ENCODE measurements at regions not wholly inside any gene's neighbourhood (a gene's known extent, or its start where the extent isn't known, plus 50 kb on each side); places are given as distances from the start of the nearest gene placed in this dataset.

GRCh38 chr10:10589540-10590303 lies 427.9 kb upstream of the CELF2 start:
- POLR2A ChIA-PET, result no interaction called here
- Histone ChIP-seq H3K9me3 (ENCODE audit: control insufficient read depth, insufficient read depth, low read length) (no peaks in the 10 kb centered on the region), H3K27ac (ENCODE audit: low read depth, low read length) (no peak overlapping the region), H3K4me3 (ENCODE audit: low read depth, low read length) (no peak overlapping the region), H3K27me3 (ENCODE audit: control insufficient read depth, insufficient read depth, low read length) (no peaks in the 10 kb centered on the region)
- no peak for TF ChIP-seq CTCF (IDR thresholded peaks at IDR 0.05; ENCODE audit: low read depth, low read length)
- peak; percentile 72 for DNase-seq (ENCODE audit: low read depth, low spot score)
- CTCF ChIA-PET, result no interaction called here

DNA sequence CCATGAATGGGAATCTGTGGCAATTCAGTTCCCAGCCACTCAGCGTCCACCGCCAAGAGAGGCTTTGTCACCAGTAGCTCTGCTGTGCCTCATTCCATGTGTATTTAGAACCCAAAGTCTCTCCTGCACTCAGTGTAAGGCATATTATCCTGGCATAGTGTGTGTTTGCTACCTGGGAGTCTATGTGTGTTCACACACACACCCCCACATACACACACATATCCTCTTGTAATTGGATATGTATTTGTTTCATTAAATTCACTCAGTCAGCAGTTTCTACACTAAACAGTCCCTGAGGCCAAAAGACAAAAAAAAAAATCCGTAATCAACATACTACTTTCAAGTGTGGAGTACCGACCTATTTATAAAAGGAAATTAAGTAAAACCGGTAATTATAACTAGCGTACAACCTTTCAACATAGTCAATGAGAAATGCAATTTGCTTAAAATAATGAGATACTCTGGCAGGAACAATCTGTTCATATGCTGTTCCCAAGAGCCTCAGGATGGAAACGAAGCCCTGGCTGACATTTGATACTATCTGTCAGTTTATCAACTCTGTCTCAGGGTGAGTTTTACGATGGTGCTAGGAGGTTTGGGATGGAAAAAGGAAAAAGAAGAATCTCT lies 425.8 kb upstream of the CELF2 start:
- H3K27ac ChIP-seq (ENCODE audit: low read depth, low read length), result no peak overlapping the region
- CTCF ChIA-PET, result no interaction called here
- DNase-seq (ENCODE audit: low read depth, low spot score), result no peak
- H3K4me3 ChIP-seq (ENCODE audit: low read depth, low read length), result no peak overlapping the region
- no peak for TF ChIP-seq CTCF (IDR thresholded peaks at IDR 0.05; ENCODE audit: low read depth, low read length)
- H3K9me3 ChIP-seq (ENCODE audit: control insufficient read depth, insufficient read depth, low read length), result no peaks in the 10 kb centered on the region
- POLR2A ChIA-PET, result no interaction called here
- no peaks in the 10 kb centered on the region for H3K27me3 ChIP-seq (ENCODE audit: control insufficient read depth, insufficient read depth, low read length)

DNA sequence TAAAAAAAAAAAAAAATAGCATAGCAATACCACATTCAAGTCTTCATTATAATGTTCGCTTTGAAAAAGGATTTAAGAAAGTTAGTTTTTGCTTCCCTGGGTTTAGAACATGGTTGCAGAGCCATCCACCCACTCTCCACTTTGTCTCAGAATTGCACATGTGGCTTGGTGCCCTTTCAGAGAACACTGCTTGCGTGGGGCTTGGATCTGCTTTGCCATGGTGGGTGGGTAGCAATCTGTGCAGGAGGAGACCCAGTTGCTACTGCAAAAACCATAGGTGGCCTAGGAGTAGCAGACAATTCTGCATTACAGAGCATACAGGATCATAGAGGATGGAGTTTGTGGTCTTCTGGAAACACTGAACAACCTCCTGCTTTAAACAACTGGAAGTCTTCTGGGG lies 421.4 kb upstream of the CELF2 start:
- ChIA-PET POLR2A (no interaction called here), CTCF (no interaction called here)
- H3K4me3 ChIP-seq (ENCODE audit: low read depth, low read length), result no peak overlapping the region
- H3K27ac ChIP-seq (ENCODE audit: low read depth, low read length), result no peak overlapping the region
- no peaks in the 10 kb centered on the region for H3K27me3 ChIP-seq (ENCODE audit: control insufficient read depth, insufficient read depth, low read length)
- no peaks in the 10 kb centered on the region for H3K9me3 ChIP-seq (ENCODE audit: control insufficient read depth, insufficient read depth, low read length)
- no peak for TF ChIP-seq CTCF (IDR thresholded peaks at IDR 0.05; ENCODE audit: low read depth, low read length)
- DNase-seq (ENCODE audit: low read depth, low spot score), result no peak

DNA sequence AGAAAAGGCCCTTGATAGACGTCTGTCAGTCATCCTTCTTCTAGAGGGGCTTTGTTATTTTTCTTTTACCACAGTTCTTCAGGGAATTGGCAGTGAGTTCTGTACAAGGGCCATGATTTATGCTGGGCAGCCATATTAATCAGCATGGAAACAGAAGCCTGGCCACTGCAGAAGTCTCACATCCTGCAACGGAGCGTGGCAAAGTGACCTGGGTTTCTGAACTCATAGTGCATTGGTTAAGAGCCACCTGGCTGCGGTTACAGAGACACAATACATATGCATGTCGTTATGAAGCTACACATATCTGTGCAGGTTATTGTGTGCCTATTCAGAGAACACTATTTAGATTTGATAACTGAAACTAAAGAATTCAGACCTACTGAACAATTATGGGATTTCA lies 419.4 kb upstream of the CELF2 start:
- DNase-seq (ENCODE audit: low read depth, low spot score), result no peak
- H3K27me3 ChIP-seq (ENCODE audit: control insufficient read depth, insufficient read depth, low read length), result no peaks in the 10 kb centered on the region
- H3K4me3 ChIP-seq (ENCODE audit: low read depth, low read length), result no peak overlapping the region
- no peak overlapping the region for H3K27ac ChIP-seq (ENCODE audit: low read depth, low read length)
- no peak for TF ChIP-seq CTCF (IDR thresholded peaks at IDR 0.05; ENCODE audit: low read depth, low read length)
- ChIA-PET POLR2A (no interaction called here), CTCF (interaction anchor here (0.6 kb wide), 1 partner anchor 521 kb away, joined by 3 read pairs; no protein-coding TSS in a partner anchor)
- H3K9me3 ChIP-seq (ENCODE audit: control insufficient read depth, insufficient read depth, low read length), result no peaks in the 10 kb centered on the region

GRCh38 chr10:10600004-10600403 lies 417.7 kb upstream of the CELF2 start:
- TF ChIP-seq CTCF (IDR thresholded peaks at IDR 0.05; ENCODE audit: low read depth, low read length), result no peak

More at GRCh38 chr10:10600004-10600403, 417.7 kb upstream of the CELF2 start:
- Histone ChIP-seq H3K4me3 (ENCODE audit: low read depth, low read length) (no peak overlapping the region), H3K27me3 (ENCODE audit: control insufficient read depth, insufficient read depth, low read length) (no peaks in the 10 kb centered on the region), H3K27ac (ENCODE audit: low read depth, low read length) (no peak overlapping the region), H3K9me3 (ENCODE audit: control insufficient read depth, insufficient read depth, low read length) (no peaks in the 10 kb centered on the region)
- no peak for DNase-seq (ENCODE audit: low read depth, low spot score)
- ChIA-PET CTCF (no interaction called here), POLR2A (no interaction called here)

Data from AG04450 (cell line).